HFF-Myc (cell line): ENCODE measurements at regions not wholly inside any gene's neighbourhood (a gene's known extent, or its start where the extent isn't known, plus 50 kb on each side); places are given as distances from the start of the nearest gene placed in this dataset.

Experiments
- DNase-seq: peaks from one replicate; pipeline ENCODE4 v3.0.0-alpha.2; 2011; ENCODE audit warnings: low read depth; ENCODE audit errors: extremely low read depth
- H3K4me3 ChIP-seq: replicated peaks from 2 replicates; pipeline ENCODE4 v1.5.1; 2011; ENCODE audit warnings: low read depth, mild to moderate bottlenecking, control low read depth, low read length
- CTCF ChIP-seq: IDR thresholded peaks from 2 replicates; pipeline ENCODE4 v1.5.1; 2012; ENCODE audit warnings: mild to moderate bottlenecking, low read depth, low read length, control low read depth; ENCODE audit errors: missing control alignments

- no peak for DNase-seq
- no peak for TF ChIP-seq CTCF
- H3K4me3 ChIP-seq: no peak overlapping the region
These were observed 100.6 kb upstream of the CNTNAP4 start for GRCh38 chr16:76176616-76177015.

GRCh38 chr16:76182041-76182635 is 95.1 kb upstream of the CNTNAP4 start:
- no peak for TF ChIP-seq CTCF
- DNase-seq: no peak
- no peak overlapping the region for H3K4me3 ChIP-seq

GRCh38 chr16:76183647-76184046 is 93.6 kb upstream of the CNTNAP4 start:
- no peak for TF ChIP-seq CTCF
- H3K4me3 ChIP-seq: no peak overlapping the region
- DNase-seq: no peak

GRCh38 chr16:76190057-76190456 is 87.1 kb upstream of the CNTNAP4 start:
- TF ChIP-seq CTCF: no peak
- H3K4me3 ChIP-seq: no peak overlapping the region
- no peak for DNase-seq

- no peak for TF ChIP-seq CTCF
- no peak overlapping the region for H3K4me3 ChIP-seq
- no peak for DNase-seq
These were observed 86.7 kb upstream of the CNTNAP4 start for GRCh38 chr16:76190480-76190879.

GRCh38 chr16:76193906-76194615 is 83.1 kb upstream of the CNTNAP4 start:
- no peak for TF ChIP-seq CTCF
- DNase-seq: no peak
- H3K4me3 ChIP-seq: no peak overlapping the region
